ENCODE measurements at regions not wholly inside any gene's neighbourhood (a gene's known extent, or its start where the extent isn't known, plus 50 kb on each side); places are given as distances from the start of the nearest gene placed in this dataset.

DNA sequence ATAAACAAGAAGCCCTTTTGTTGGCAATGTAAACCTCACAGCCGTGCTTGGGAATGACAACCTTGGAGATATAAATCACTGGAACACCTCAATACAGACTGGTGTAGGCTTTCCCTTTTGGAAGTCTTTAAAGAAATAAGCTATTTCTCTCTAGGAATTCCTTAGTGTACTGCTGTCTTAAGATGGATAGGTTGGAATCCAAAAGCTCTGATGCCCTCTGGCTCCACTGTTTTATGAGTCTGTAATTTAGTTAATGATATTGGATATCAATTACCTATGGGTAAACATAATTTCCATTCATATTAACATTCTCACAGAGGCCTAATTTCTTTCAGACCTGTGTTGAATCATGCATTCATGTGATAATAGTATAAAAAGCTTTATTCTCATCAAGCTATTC, 435.9 kb upstream of the MPDZ start:
- no peak for TF ChIP-seq EZH2phosphoT487 (IDR thresholded peaks at IDR 0.05; ENCODE audit: insufficient read depth, low read depth)
- no peak for TF ChIP-seq EZH2 (IDR thresholded peaks at IDR 0.05; ENCODE audit: insufficient read depth, poor library complexity, severe bottlenecking)
- WGBS, 2 experiments (ENCODE audit: low coverage in 1 of 2, low lambda C conversion rate in 2 of 2, missing lambda C conversion rate in 2 of 2), result 93 to 97% methylated on average over 1 of the region's 1 CpG
- no peak overlapping the region for H3K27ac ChIP-seq
- DNase-seq, result no peak
- H3K36me3 ChIP-seq (ENCODE audit: low read depth), result no peaks in the 10 kb centered on the region
- H4K20me1 ChIP-seq (ENCODE audit: insufficient read depth), result no peaks in the 10 kb centered on the region
- no peaks in the 10 kb centered on the region for H3K79me2 ChIP-seq (ENCODE audit: insufficient read depth)
- no peak overlapping the region for H2AFZ ChIP-seq
- no peaks in the 10 kb centered on the region for H3K9me2 ChIP-seq (ENCODE audit: insufficient read depth)
- H3K4me2 ChIP-seq (ENCODE audit: unreplicated experiment), result no peak overlapping the region
- no peaks in the 10 kb centered on the region for H3K27me3 ChIP-seq (replicated peaks; ENCODE audit: insufficient read depth)
- peaks cover 29% of the 10 kb centered on the region for H3K4me1 ChIP-seq (ENCODE audit: insufficient read depth)
- H3K9ac ChIP-seq, result no peak overlapping the region
- no peaks in the 10 kb centered on the region for H3K9me3 ChIP-seq (ENCODE audit: low read depth)
- H3F3A ChIP-seq (ENCODE audit: insufficient read depth), result peaks cover 20% of the 10 kb centered on the region; the same call in 1 of the 2 replicates
- in situ Hi-C loops (cut with MboI), result no loop called here
- H3K4me3 ChIP-seq, result no peak overlapping the region

DNA sequence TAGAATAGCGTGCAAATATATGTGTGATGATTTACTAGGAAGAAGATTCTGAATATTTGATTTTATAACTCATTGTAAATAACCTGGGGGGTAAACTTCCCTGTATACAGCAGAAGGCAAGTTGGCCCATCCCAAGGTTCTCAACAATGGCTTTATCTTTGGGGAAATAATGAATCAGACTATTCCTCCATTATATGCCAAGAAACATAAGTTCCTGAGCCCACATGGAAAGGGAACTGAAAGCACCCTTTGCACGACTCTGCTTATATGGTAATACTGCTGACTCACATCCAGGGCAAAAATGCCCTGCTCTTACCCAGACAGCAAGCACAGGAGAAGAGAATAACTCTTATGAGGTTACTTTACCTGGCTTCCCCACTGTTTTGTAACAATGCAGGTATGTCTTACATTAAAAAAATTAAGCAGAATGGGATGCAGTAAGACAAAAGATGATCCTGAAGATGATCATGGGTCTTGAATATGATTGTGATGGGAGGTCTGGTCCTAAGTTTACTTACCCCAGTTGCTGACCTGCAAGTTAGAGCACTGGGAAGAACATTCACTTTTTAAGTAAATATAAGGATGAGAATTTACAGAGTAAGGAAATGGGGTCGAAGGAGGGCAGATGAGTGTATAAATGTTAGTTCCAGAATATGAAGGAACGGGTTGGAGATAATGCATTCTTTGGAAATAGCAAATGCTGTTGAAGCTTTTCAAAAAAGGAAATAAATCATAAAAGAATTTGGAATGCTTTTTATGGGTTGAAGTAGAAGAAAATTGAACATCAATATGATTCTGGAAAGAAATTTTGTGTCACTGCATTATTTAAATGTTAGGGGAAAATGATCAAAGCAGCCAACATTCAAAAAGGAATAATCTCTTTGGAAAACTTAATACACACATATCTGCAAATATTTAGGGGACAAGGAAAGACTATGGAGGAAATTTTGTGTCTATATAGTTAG, 428.4 kb upstream of the MPDZ start:
- Histone ChIP-seq H3K9ac (no peak overlapping the region), H3K79me2 (ENCODE audit: insufficient read depth) (no peaks in the 10 kb centered on the region), H3K4me3 (no peak overlapping the region), H3K4me1 (ENCODE audit: insufficient read depth) (peaks cover 9% of the 10 kb centered on the region), H3F3A (ENCODE audit: insufficient read depth) (peaks cover 13% of the 10 kb centered on the region), H3K9me3 (ENCODE audit: low read depth) (no peaks in the 10 kb centered on the region), H3K4me2 (ENCODE audit: unreplicated experiment) (no peak overlapping the region), H3K36me3 (ENCODE audit: low read depth) (no peaks in the 10 kb centered on the region), H3K9me2 (ENCODE audit: insufficient read depth) (no peaks in the 10 kb centered on the region), H4K20me1 (ENCODE audit: insufficient read depth) (no peaks in the 10 kb centered on the region), H3K27me3 (replicated peaks; ENCODE audit: insufficient read depth) (no peaks in the 10 kb centered on the region), H2AFZ (no peak overlapping the region), H3K27ac (no peak overlapping the region)
- peak; percentile 21 for DNase-seq
- TF ChIP-seq EZH2 (IDR thresholded peaks at IDR 0.05; ENCODE audit: insufficient read depth, poor library complexity, severe bottlenecking) (no peak), EZH2phosphoT487 (IDR thresholded peaks at IDR 0.05; ENCODE audit: insufficient read depth, low read depth) (no peak)
- in situ Hi-C loops (cut with MboI), result no loop called here
- WGBS, 2 experiments (ENCODE audit: low coverage in 1 of 2, low lambda C conversion rate in 2 of 2, missing lambda C conversion rate in 2 of 2), result 75 to 76% methylated on average over 4 of the region's 4 CpGs

DNA sequence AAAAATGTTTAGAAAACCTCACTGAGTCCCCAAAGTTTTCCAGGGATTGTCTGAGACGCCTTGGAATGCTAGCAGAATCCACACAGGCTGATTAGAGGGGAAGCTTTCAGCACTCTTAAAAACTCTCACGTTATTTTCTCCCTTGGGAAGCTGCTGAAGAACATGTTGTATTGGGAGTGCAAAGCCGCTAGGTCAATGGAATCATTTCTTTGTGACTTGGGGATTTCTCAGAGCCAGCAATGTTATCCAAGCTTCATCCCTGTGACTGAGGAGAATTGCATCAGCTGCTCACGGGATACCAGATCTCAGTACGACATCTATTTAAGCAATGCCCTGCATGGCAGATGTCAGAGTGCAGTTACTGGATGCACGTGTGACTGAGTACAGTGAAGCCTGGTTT, 426.4 kb upstream of the MPDZ start:
- Histone ChIP-seq H3K36me3 (ENCODE audit: low read depth) (no peaks in the 10 kb centered on the region), H3K27ac (peak overlapping the region; percentile 40), H3K27me3 (replicated peaks; ENCODE audit: insufficient read depth) (no peaks in the 10 kb centered on the region), H3K4me2 (ENCODE audit: unreplicated experiment) (peak overlapping the region; percentile 67), H3K9me2 (ENCODE audit: insufficient read depth) (no peaks in the 10 kb centered on the region), H3K4me1 (ENCODE audit: insufficient read depth) (peaks cover 9% of the 10 kb centered on the region), H3K4me3 (peak overlapping the region; percentile 24; the same call in 1 of the 2 replicates), H3K9ac (peak overlapping the region; percentile 41; the same call in 1 of the 2 replicates), H2AFZ (peak overlapping the region; percentile 72), H3K79me2 (ENCODE audit: insufficient read depth) (no peaks in the 10 kb centered on the region), H3F3A (ENCODE audit: insufficient read depth) (peaks cover 13% of the 10 kb centered on the region), H3K9me3 (ENCODE audit: low read depth) (no peaks in the 10 kb centered on the region), H4K20me1 (ENCODE audit: insufficient read depth) (no peaks in the 10 kb centered on the region)
- TF ChIP-seq EZH2 (IDR thresholded peaks at IDR 0.05; ENCODE audit: insufficient read depth, poor library complexity, severe bottlenecking) (no peak), EZH2phosphoT487 (IDR thresholded peaks at IDR 0.05; ENCODE audit: insufficient read depth, low read depth) (no peak)
- in situ Hi-C loops (cut with MboI), result no loop called here
- DNase-seq, result peak; percentile 65
- 5 to 9% methylated on average over 6 of the region's 6 CpGs for WGBS, 2 experiments (ENCODE audit: low coverage in 1 of 2, low lambda C conversion rate in 2 of 2, missing lambda C conversion rate in 2 of 2)

DNA sequence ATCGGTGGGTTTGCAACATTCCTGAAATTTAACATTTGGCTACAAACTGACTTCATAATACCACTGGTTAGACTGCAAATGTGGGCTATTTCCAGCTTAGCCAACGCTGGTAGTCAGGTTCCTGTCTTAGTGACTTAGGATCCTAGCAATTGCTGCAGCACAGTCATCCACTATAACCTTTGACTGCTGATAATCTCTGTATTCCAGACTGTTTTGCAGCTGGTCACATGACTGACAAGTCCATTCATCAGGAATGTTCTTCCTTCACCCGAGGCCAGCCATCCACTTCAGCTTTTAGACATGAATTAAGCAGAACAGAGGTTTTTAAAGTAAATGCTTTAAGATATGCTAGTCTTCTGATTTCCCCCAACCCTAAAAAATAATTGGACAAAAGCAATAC, 425.9 kb upstream of the MPDZ start:
- TF ChIP-seq EZH2phosphoT487 (IDR thresholded peaks at IDR 0.05; ENCODE audit: insufficient read depth, low read depth) (no peak), EZH2 (IDR thresholded peaks at IDR 0.05; ENCODE audit: insufficient read depth, poor library complexity, severe bottlenecking) (no peak)
- H3K4me3 ChIP-seq, result peak overlapping the region; percentile 24; the same call in 1 of the 2 replicates
- H3K27me3 ChIP-seq (replicated peaks; ENCODE audit: insufficient read depth), result no peaks in the 10 kb centered on the region
- H3K27ac ChIP-seq, result peak overlapping the region; percentile 40
- H3F3A ChIP-seq (ENCODE audit: insufficient read depth), result peaks cover 13% of the 10 kb centered on the region
- H3K9me2 ChIP-seq (ENCODE audit: insufficient read depth), result no peaks in the 10 kb centered on the region
- H3K9ac ChIP-seq, result peak overlapping the region; percentile 41; the same call in 1 of the 2 replicates
- H3K79me2 ChIP-seq (ENCODE audit: insufficient read depth), result no peaks in the 10 kb centered on the region
- 16 to 18% methylated on average over 3 of the region's 3 CpGs for WGBS, 2 experiments (ENCODE audit: low coverage in 1 of 2, low lambda C conversion rate in 2 of 2, missing lambda C conversion rate in 2 of 2)
- peak overlapping the region; percentile 72 for H2AFZ ChIP-seq
- H3K9me3 ChIP-seq (ENCODE audit: low read depth), result no peaks in the 10 kb centered on the region
- peak overlapping the region; percentile 67 for H3K4me2 ChIP-seq (ENCODE audit: unreplicated experiment)
- peaks cover 9% of the 10 kb centered on the region for H3K4me1 ChIP-seq (ENCODE audit: insufficient read depth)
- no peaks in the 10 kb centered on the region for H4K20me1 ChIP-seq (ENCODE audit: insufficient read depth)
- no peaks in the 10 kb centered on the region for H3K36me3 ChIP-seq (ENCODE audit: low read depth)
- in situ Hi-C loops (cut with MboI), result no loop called here
- DNase-seq, result peak; percentile 28

All from GM23248 (cell line).